GM06990 (cell line): ENCODE measurements at regions not wholly inside any gene's neighbourhood (a gene's known extent, or its start where the extent isn't known, plus 50 kb on each side); places are given as distances from the start of the nearest gene placed in this dataset.

ENCODE experiments used
- DNase-seq: peaks from one replicate; pipeline ENCODE4 v3.0.0-alpha.2; 2011; ENCODE audit not compliant: insufficient read length; ENCODE audit errors: extremely low read depth
- H3K27me3 ChIP-seq: replicated peaks from 2 replicates; pipeline ENCODE4 v1.6.0; 2011; ENCODE audit warnings: low read length; ENCODE audit not compliant: control insufficient read depth, insufficient read depth
- H3K36me3 ChIP-seq: 2 replicates; pipeline ENCODE4 v1.5.1; 2011; ENCODE audit warnings: low read length; ENCODE audit not compliant: control insufficient read depth, insufficient read depth
- H3K4me3 ChIP-seq: replicated peaks from 2 replicates; pipeline ENCODE4 v1.5.1; 2011; ENCODE audit warnings: low read depth, mild to moderate bottlenecking, control low read depth, low read length
- TF ChIP-seq, protein P1 (sequence below): IDR thresholded peaks from 2 replicates; pipeline ENCODE4 v1.5.1; 2011; ENCODE audit warnings: low read length, control low read depth, mild to moderate bottlenecking, inconsistent platforms; ENCODE audit not compliant: insufficient read depth, poor library complexity, severe bottlenecking

DNA sequence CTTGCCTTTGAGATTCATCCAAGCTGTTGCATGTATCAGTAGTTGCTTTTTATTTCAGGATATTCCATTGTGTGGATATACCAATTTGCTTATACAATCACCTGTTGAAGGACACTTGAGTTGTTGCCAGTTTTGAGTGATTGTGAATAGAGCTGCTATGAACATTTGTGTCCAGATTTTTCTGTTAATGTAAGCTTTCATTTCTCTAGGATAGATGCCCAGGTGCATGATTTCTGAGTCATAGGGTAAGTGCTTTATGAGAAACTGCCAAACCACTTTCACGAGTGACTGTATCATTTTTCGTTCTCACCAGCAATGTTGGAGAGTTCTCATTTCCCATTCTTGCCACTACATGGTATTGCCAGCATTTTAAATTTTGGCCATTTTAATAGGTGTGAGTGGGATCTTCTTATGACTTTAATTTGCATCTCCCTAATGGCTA lies 434.6 kb upstream of the RGS6 start:
- H3K27me3 ChIP-seq = no peaks in the 10 kb centered on the region
- TF ChIP-seq, protein P1, sequence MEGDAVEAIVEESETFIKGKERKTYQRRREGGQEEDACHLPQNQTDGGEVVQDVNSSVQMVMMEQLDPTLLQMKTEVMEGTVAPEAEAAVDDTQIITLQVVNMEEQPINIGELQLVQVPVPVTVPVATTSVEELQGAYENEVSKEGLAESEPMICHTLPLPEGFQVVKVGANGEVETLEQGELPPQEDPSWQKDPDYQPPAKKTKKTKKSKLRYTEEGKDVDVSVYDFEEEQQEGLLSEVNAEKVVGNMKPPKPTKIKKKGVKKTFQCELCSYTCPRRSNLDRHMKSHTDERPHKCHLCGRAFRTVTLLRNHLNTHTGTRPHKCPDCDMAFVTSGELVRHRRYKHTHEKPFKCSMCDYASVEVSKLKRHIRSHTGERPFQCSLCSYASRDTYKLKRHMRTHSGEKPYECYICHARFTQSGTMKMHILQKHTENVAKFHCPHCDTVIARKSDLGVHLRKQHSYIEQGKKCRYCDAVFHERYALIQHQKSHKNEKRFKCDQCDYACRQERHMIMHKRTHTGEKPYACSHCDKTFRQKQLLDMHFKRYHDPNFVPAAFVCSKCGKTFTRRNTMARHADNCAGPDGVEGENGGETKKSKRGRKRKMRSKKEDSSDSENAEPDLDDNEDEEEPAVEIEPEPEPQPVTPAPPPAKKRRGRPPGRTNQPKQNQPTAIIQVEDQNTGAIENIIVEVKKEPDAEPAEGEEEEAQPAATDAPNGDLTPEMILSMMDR = no peak
- peak; percentile 87 for DNase-seq
- H3K4me3 ChIP-seq = no peak overlapping the region
- H3K36me3 ChIP-seq = no peaks in the 10 kb centered on the region

DNA sequence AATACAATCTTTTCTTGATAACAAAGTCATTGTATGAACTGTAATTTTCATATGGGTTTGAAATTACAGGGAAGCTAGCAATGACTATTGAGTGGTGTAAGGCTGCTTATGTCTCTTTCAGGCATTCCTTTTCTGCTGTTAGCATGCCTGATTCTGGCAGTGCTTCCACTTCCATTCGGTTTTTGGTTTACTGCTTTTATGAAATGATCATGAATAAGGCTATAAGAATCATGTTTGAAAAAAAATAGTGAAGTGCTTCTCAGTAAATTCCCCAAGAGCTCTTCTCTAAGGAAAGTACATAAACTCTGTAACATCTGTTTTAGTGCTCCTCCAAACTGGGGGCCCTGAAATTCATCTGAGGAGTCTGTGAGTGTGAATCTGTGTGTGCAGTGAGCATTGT lies 434.0 kb upstream of the RGS6 start:
- 0 out of 2 replicates have a peak overlapping the region, but pooled peaks have one; percentile 7 for H3K4me3 ChIP-seq
- TF ChIP-seq, protein P1 = no peak
- no peaks in the 10 kb centered on the region for H3K27me3 ChIP-seq
- DNase-seq = no peak
- no peaks in the 10 kb centered on the region for H3K36me3 ChIP-seq

DNA sequence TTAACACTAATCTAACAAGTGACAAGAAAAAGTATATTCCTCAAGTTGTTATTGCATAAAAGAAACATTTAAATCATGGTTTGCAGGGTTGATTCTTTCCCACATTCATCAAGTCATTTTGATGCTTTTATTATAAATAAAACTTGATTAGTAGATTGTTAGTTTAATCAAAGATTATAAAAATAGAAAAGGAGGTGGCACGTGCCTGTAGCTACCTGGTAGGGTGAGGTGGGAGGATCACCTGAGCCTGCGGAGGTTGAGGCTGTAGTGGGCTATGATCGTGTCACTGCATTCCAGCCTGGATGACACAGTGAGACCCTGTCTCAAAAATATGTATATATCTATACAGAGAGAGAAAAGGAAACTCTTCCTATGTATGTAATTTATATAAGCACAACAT lies 433.2 kb upstream of the RGS6 start:
- Histone ChIP-seq H3K27me3 (no peaks in the 10 kb centered on the region), H3K4me3 (no peak overlapping the region), H3K36me3 (no peaks in the 10 kb centered on the region)
- TF ChIP-seq, protein P1 = no peak
- no peak for DNase-seq

DNA sequence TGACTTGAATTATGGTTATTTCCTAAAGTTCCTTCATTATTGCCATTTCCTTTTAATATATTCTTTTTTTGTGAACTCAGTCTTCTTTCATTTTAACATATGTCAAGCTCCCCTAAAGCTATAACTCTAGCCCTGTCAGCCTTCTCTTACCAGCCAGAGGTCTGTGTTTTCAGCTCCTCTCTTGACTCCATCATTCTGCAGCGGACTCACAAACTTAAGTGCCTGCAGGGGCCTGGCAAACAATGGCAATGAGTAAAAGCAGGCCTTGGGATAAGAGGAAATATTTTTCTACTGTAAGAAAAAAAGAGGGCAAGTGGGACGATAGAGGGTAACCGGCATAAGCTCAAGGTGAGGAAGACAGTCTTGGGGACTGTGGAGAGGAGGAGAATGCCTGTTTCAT lies 424.5 kb upstream of the RGS6 start:
- no peak overlapping the region for H3K4me3 ChIP-seq
- H3K36me3 ChIP-seq = no peaks in the 10 kb centered on the region
- no peak for DNase-seq
- H3K27me3 ChIP-seq = no peaks in the 10 kb centered on the region
- TF ChIP-seq, protein P1 = no peak

DNA sequence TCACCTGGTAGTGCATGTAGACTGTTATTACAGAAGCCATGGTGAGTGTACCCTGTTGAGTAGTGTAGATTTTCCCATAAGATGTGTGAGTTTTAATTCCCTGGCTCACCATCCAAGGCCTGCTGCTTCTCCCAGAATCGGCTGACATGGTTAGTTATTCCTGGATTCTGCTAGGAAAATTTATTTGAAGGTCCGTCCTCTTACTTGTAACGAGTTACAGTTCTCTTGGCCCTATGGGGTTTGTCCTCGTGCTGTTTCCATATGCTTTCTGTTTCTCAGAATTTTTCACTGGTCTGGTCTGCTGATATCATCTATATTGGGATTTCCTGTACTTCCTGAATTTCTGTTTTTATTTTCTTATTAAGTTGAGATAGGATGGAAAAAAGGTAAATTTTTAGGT lies 423.3 kb upstream of the RGS6 start:
- TF ChIP-seq, protein P1 = no peak
- Histone ChIP-seq H3K4me3 (no peak overlapping the region), H3K36me3 (no peaks in the 10 kb centered on the region; the same call in 1 of the 2 replicates), H3K27me3 (no peaks in the 10 kb centered on the region)
- DNase-seq = no peak

DNA sequence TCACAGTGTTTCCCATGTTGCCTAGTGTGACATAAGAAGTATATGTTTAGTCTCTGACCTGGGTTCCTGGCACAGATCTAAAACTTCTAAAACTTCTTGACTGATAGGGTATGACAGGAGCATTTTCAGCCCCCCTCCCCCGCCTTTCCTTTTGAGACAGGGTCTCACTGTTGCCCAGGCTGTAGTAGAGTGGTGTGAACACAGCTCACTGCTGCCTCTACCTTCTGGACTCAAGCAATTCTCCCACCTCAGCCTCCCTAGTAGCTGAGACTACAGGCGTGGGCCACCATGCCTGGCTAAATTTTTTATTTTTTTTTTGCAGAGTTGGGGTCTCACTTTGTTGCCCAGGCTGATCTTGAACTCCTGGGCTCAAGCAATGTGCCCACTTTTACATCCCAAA lies 421.1 kb upstream of the RGS6 start:
- peaks cover 3% of the 10 kb centered on the region for H3K36me3 ChIP-seq
- H3K4me3 ChIP-seq = no peak overlapping the region
- no peak for DNase-seq
- TF ChIP-seq, protein P1 = no peak
- no peaks in the 10 kb centered on the region for H3K27me3 ChIP-seq
